ENCODE measurements at regions not wholly inside any gene's neighbourhood (a gene's known extent, or its start where the extent isn't known, plus 50 kb on each side); places are given as distances from the start of the nearest gene placed in this dataset.

- FAIRE-seq: no peak
- no peak for DNase-seq (ENCODE audit: insufficient read length, low spot score)
- no peak for TF ChIP-seq CTCF (IDR thresholded peaks at IDR 0.05; ENCODE audit: insufficient read depth, missing control alignments)
These were observed 537.8 kb upstream of the FTMT start for GRCh38 chr5:121313886-121314285.

- peak; percentile 41 for FAIRE-seq
- no peak for TF ChIP-seq CTCF (IDR thresholded peaks at IDR 0.05; ENCODE audit: insufficient read depth, missing control alignments)
- DNase-seq (ENCODE audit: insufficient read length, low spot score): no peak
These were observed 535.9 kb upstream of the FTMT start for GRCh38 chr5:121315786-121316185.

- TF ChIP-seq CTCF (IDR thresholded peaks at IDR 0.05; ENCODE audit: insufficient read depth, missing control alignments): no peak
- DNase-seq (ENCODE audit: insufficient read length, low spot score) (no peak), FAIRE-seq (no peak)
These were observed 532.4 kb upstream of the FTMT start for GRCh38 chr5:121319292-121319691.

GRCh38 chr5:121325930-121326329 lies 525.8 kb upstream of the FTMT start:
- FAIRE-seq: no peak
- DNase-seq (ENCODE audit: insufficient read length, low spot score): no peak
- no peak for TF ChIP-seq CTCF (IDR thresholded peaks at IDR 0.05; ENCODE audit: insufficient read depth, missing control alignments)

- peak; percentile 38 for FAIRE-seq
- no peak for DNase-seq (ENCODE audit: insufficient read length, low spot score)
- no peak for TF ChIP-seq CTCF (IDR thresholded peaks at IDR 0.05; ENCODE audit: insufficient read depth, missing control alignments)
These were observed 501.3 kb upstream of the FTMT start for GRCh38 chr5:121350181-121350930.

- no peak for FAIRE-seq
- TF ChIP-seq CTCF (IDR thresholded peaks at IDR 0.05; ENCODE audit: insufficient read depth, missing control alignments): no peak
- no peak for DNase-seq (ENCODE audit: insufficient read length, low spot score)
These were observed 485.2 kb upstream of the FTMT start for GRCh38 chr5:121366515-121366914.

- FAIRE-seq (no peak), DNase-seq (ENCODE audit: insufficient read length, low spot score) (no peak)
- TF ChIP-seq CTCF (IDR thresholded peaks at IDR 0.05; ENCODE audit: insufficient read depth, missing control alignments): no peak
These were observed 478.3 kb upstream of the FTMT start for GRCh38 chr5:121373371-121373770.

All from D721Med (cell line).